ENCODE measurements at regions not wholly inside any gene's neighbourhood (a gene's known extent, or its start where the extent isn't known, plus 50 kb on each side); places are given as distances from the start of the nearest gene placed in this dataset.

GRCh38 chr16:61128545-61129323 lies 907.5 kb downstream of the CDH8 start:
- TF ChIP-seq POLR2AphosphoS5 (IDR thresholded peaks at IDR 0.05; ENCODE audit: low read depth, low read length) (no peak), TAF1 (IDR thresholded peaks at IDR 0.05; ENCODE audit: borderline replicate concordance, insufficient read depth, low read length) (no peak)

Measured in PFSK-1 (cell line).